HepG2 (cell line): ENCODE measurements at regions not wholly inside any gene's neighbourhood (a gene's known extent, or its start where the extent isn't known, plus 50 kb on each side); places are given as distances from the start of the nearest gene placed in this dataset.

Experiments used
- ATAC-seq: fragments of 200-7000 bp; cut with Tn5 transposase; 3 replicates; pipeline ENCODE4 v1.9.1; 2020; ENCODE audit warnings: mild to moderate bottlenecking, moderate library complexity
- BruUV-seq: library from RNA; stranded (reverse); fragments of 400-500 nt; replicated peaks from 2 replicates; lab custom pipeline; 2021; lab: Mats Ljungman, UMichigan
- CTCF ChIA-PET: fragments of 300-600 bp; formaldehyde crosslinking; extraction: SDS; loops from one replicate; lab custom pipeline; 2021; ENCODE audit warnings: low total read pairs, inconsistent platforms, low intra/inter-chr PET ratio; lab: Yijun Ruan, JAX
- POLR2A ChIA-PET: fragments of 350-600 bp; sonication (Branson Sonifier 250); formaldehyde crosslinking; loops from one replicate; lab custom pipeline; 2020; ENCODE audit warnings: antibody characterized with exemption, inconsistent platforms; lab: Yijun Ruan, JAX
- DNase-seq: peaks from one replicate; pipeline ENCODE4 v3.0.0-alpha.2; 2015; ENCODE audit warnings: low spot score
- FAIRE-seq: peaks from 3 replicates; lab custom pipeline; 2011; peaks lifted over from hg19 to GRCh38; lab: Jason Lieb, UNC
- H2AFZ ChIP-seq: one replicate; pipeline ENCODE4 v1.6.1; 2011; ENCODE audit warnings: low read length, inconsistent platforms
- H3K27ac ChIP-seq: fragments of 300-600 bp; 3 replicates; pipeline ENCODE4 v1.8.0; 2011; ENCODE audit warnings: mixed run types, mild to moderate bottlenecking, mixed read lengths, low read length, inconsistent platforms; ENCODE audit not compliant: insufficient read depth; ENCODE audit errors: extremely low read length
- H3K27me3 ChIP-seq, 2 experiments: fragments of 200-600 bp in 1 of 2; 2 replicates in 1 of 2; 3 replicates in 1 of 2; pipeline versions ENCODE4 v1.6.0 to v1.8.0; 2011; ENCODE audit warnings: low read length in 2 of 2, mild to moderate bottlenecking in 2 of 2, moderate library complexity in 2 of 2, inconsistent platforms in 1 of 2; ENCODE audit not compliant: insufficient read depth in 2 of 2, control insufficient read depth in 1 of 2
- H3K36me3 ChIP-seq, 2 experiments: fragments of 200-600 bp in 1 of 2; replicated peaks in 1 of 2; 2 replicates in 1 of 2; 3 replicates in 1 of 2; pipeline versions ENCODE4 v1.5.1 to v1.8.0; 2011; ENCODE audit warnings: low read length in 2 of 2, inconsistent platforms in 1 of 2; ENCODE audit not compliant: insufficient read depth in 2 of 2, control insufficient read depth in 1 of 2
- H3K4me1 ChIP-seq: 2 replicates; pipeline ENCODE4 v1.5.1; 2012; ENCODE audit warnings: low read length, inconsistent platforms; ENCODE audit not compliant: insufficient read depth
- H3K4me2 ChIP-seq: 2 replicates; pipeline ENCODE4 v1.6.0; 2011; ENCODE audit warnings: low read depth, low read length, inconsistent platforms
- H3K4me3 ChIP-seq, 3 experiments: fragments of 200-600 bp in 1 of 3; sonication (generic), shearing (Covaris generic) in 1 of 3; replicated peaks in 1 of 3; 2 replicates each; pipeline ENCODE4 v1.5.1; 2011 to 2016; ENCODE audit warnings: low read length in 3 of 3, inconsistent platforms in 2 of 3, low read depth in 2 of 3, mild to moderate bottlenecking in 2 of 3, control low read depth in 1 of 3, mixed read lengths in 1 of 3; ENCODE audit not compliant: insufficient read depth in 1 of 3
- H3K79me2 ChIP-seq: one replicate; pipeline ENCODE4 v1.6.1; 2011; ENCODE audit warnings: low read length, inconsistent platforms; ENCODE audit not compliant: insufficient read depth
- H3K9ac ChIP-seq: 2 replicates; pipeline ENCODE4 v1.6.0; 2011; ENCODE audit warnings: mild to moderate bottlenecking, low read depth, low read length, inconsistent platforms; ENCODE audit not compliant: insufficient read depth
- H3K9me3 ChIP-seq: 2 replicates; pipeline ENCODE4 v1.5.1; 2012; ENCODE audit warnings: mild to moderate bottlenecking, low read length
- H4K20me1 ChIP-seq: 2 replicates; pipeline ENCODE4 v1.6.0; 2011; ENCODE audit warnings: inconsistent platforms, mild to moderate bottlenecking, low read length, moderate library complexity; ENCODE audit not compliant: insufficient read depth
- ELF4 ChIP-seq: sonication (generic); formaldehyde crosslinking; IDR thresholded peaks from 2 replicates; pipeline ENCODE4 v1.5.0; 2020; ENCODE audit warnings: missing genetic modification reagents, mild to moderate bottlenecking, moderate library complexity, borderline replicate concordance
- KLF6 ChIP-seq: IDR thresholded peaks from 2 replicates; pipeline ENCODE4 v1.8.0; 2016; ENCODE audit warnings: missing biosample characterization, missing genetic modification reagents
- PAWR ChIP-seq: sonication (generic); formaldehyde crosslinking; IDR thresholded peaks from 2 replicates; pipeline ENCODE4 v1.4.0; 2020; ENCODE audit warnings: missing genetic modification reagents, mild to moderate bottlenecking, borderline replicate concordance
- SKI ChIP-seq: fragments of 450-650 bp; IDR thresholded peaks from one replicate; pipeline ENCODE4 v1.6.1; 2018; ENCODE audit warnings: mild to moderate bottlenecking; ENCODE audit not compliant: partially characterized antibody
- TCF12 ChIP-seq, 2 experiments: fragments of 450-650 bp in 1 of 2; sonication (generic) in 1 of 2; formaldehyde crosslinking in 1 of 2; IDR thresholded peaks; 2 replicates each; pipeline versions ENCODE4 v1.6.1 to v1.8.0; 2017 to 2022; ENCODE audit warnings: antibody characterized with exemption in 1 of 2, mild to moderate bottlenecking in 1 of 2, missing genetic modification reagents in 1 of 2, moderate library complexity in 1 of 2
- TCF7L2 ChIP-seq: IDR thresholded peaks from 2 replicates; pipeline ENCODE4 v1.6.1; 2011; ENCODE audit warnings: mild to moderate bottlenecking, low read depth, low read length, moderate library complexity
- XBP1 ChIP-seq: sonication (generic); formaldehyde crosslinking; IDR thresholded peaks from 2 replicates; pipeline ENCODE4 v1.5.0; 2020; ENCODE audit warnings: missing genetic modification reagents
- ZNF256 ChIP-seq: sonication (generic); formaldehyde crosslinking; conservative IDR thresholded peaks from 2 replicates; pipeline ENCODE4 v1.4.0; 2020; ENCODE audit warnings: missing genetic modification reagents
- ZNF333 ChIP-seq: sonication (generic); formaldehyde crosslinking; IDR thresholded peaks from 2 replicates; pipeline ENCODE4 v1.4.0; 2020; ENCODE audit warnings: mild to moderate bottlenecking, missing genetic modification reagents, borderline replicate concordance
- ZNF556 ChIP-seq: sonication (generic); formaldehyde crosslinking; IDR thresholded peaks from 2 replicates; pipeline ENCODE4 v1.4.0; 2020; ENCODE audit warnings: mild to moderate bottlenecking, missing genetic modification reagents, borderline replicate concordance
- ZNF615 ChIP-seq: sonication (generic); formaldehyde crosslinking; IDR thresholded peaks from 2 replicates; pipeline ENCODE4 v1.5.0; 2020; ENCODE audit warnings: mild to moderate bottlenecking, missing genetic modification reagents, borderline replicate concordance
- ZNF747 ChIP-seq: sonication (generic); formaldehyde crosslinking; IDR thresholded peaks from 2 replicates; pipeline ENCODE4 v1.8.1; 2023; ENCODE audit warnings: missing genetic modification reagents, mild to moderate bottlenecking, borderline replicate concordance
- WGBS: methylation state at CpG from one replicate; pipeline ENCODE4 v1.1.6; 2017; ENCODE audit warnings: low lambda C conversion rate; 5-methylcytosine and 5-hydroxymethylcytosine counted together
- in situ Hi-C: cut with HindIII; loops from 2 replicates; pipeline ENCODE4 v1.10.0; 2017; ENCODE audit warnings: low pct_unique_long_range_greater_than_20kb; ENCODE audit not compliant: extremely low pct_ligation_motif_present
- intact Hi-C: fragments of 100-400 bp; cut with micrococcal nuclease; formaldehyde crosslinking; loops from one replicate; pipeline ENCODE4 v1.10.0; 2022; ENCODE audit not compliant: unreplicated experiment
- TF ChIP-seq, protein P1 (sequence below): sonication (generic); formaldehyde crosslinking; IDR thresholded peaks from 2 replicates; pipeline ENCODE4 v1.8.1; 2023; ENCODE audit warnings: mild to moderate bottlenecking, missing genetic modification reagents, borderline replicate concordance
- TF ChIP-seq, protein P2 (sequence below): sonication (generic); formaldehyde crosslinking; IDR thresholded peaks from 2 replicates; pipeline ENCODE4 v1.4.0; 2020; ENCODE audit warnings: missing genetic modification reagents; ENCODE audit errors: not compliant biosample characterization
- TF ChIP-seq, protein P3 (sequence below): sonication (generic); formaldehyde crosslinking; IDR thresholded peaks from 2 replicates; pipeline ENCODE4 v1.5.0; 2020; ENCODE audit warnings: missing genetic modification reagents
- TF ChIP-seq, protein P4 (sequence below): sonication (generic); formaldehyde crosslinking; IDR thresholded peaks from 2 replicates; pipeline ENCODE4 v1.4.0; 2020; ENCODE audit warnings: missing genetic modification reagents, borderline replicate concordance

DNA sequence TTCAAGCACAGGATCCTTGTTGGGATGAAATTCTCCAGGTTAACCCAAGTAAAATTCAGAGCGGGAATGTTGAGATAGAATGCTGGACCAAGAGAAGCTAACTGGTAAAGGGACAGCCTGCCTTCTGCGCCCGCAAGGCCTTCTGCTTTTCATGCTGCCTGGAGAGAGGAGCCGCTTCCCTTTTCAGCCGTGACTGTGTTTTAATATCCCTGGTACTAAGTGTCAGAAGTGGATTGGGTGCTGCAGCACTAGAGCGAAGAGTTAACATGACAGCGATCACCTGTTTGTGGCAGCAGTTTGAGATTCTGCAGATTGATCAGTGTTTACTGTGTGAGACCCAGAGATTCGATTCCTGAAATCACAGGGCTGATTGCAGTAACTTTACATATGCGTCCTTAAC, 197.4 kb upstream of the ZNF536 start:
- H4K20me1 ChIP-seq: no peaks in the 10 kb centered on the region

More for the DNA sequence above, 197.4 kb upstream of the ZNF536 start:
- WGBS: 40% methylated on average over 9 of the region's 9 CpGs
- ATAC-seq (no peak), DNase-seq (no peak), FAIRE-seq (no peak)
- Histone ChIP-seq H3K9ac (no peak overlapping the region), H3K4me1 (no peaks in the 10 kb centered on the region), H3K36me3 (no peaks in the 10 kb centered on the region), H3K4me3 (no peak overlapping the region), H3K27ac (no peak overlapping the region), H3K4me2 (no peak overlapping the region), H2AFZ (no peak overlapping the region), H3K79me2 (no peaks in the 10 kb centered on the region), H3K27me3 (peaks cover 1 to 10% of the 10 kb centered on the region in 2 experiments; a peak in 2 of 5 replicates), H3K9me3 (no peaks in the 10 kb centered on the region)
- TF ChIP-seq PAWR (CRISPR knock-in tag) (no peak), ZNF615 (CRISPR knock-in tag) (no peak), TCF12 (IDR thresholded peaks at IDR 0.05) (no peak), TCF12 (CRISPR knock-in tag; IDR thresholded peaks at IDR 0.05) (no peak), SKI (no peak), ZNF747 (CRISPR knock-in tag) (no peak), XBP1 (CRISPR knock-in tag) (no peak), ELF4 (no peak), ZNF333 (CRISPR knock-in tag) (no peak), KLF6 (CRISPR knock-in tag) (no peak), ZNF256 (CRISPR knock-in tag) (no peak), TCF7L2 (no peak), ZNF556 (no peak)
- TF ChIP-seq, protein P1, sequence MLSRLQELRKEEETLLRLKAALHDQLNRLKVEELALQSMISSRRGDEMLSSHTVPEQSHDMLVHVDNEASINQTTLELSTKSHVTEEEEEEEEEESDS (CRISPR knock-in tag): no peak
- TF ChIP-seq, protein P2, sequence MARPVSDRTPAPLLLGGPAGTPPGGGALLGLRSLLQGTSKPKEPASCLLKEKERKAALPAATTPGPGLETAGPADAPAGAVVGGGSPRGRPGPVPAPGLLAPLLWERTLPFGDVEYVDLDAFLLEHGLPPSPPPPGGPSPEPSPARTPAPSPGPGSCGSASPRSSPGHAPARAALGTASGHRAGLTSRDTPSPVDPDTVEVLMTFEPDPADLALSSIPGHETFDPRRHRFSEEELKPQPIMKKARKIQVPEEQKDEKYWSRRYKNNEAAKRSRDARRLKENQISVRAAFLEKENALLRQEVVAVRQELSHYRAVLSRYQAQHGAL (CRISPR knock-in tag): no peak
- TF ChIP-seq, protein P3, sequence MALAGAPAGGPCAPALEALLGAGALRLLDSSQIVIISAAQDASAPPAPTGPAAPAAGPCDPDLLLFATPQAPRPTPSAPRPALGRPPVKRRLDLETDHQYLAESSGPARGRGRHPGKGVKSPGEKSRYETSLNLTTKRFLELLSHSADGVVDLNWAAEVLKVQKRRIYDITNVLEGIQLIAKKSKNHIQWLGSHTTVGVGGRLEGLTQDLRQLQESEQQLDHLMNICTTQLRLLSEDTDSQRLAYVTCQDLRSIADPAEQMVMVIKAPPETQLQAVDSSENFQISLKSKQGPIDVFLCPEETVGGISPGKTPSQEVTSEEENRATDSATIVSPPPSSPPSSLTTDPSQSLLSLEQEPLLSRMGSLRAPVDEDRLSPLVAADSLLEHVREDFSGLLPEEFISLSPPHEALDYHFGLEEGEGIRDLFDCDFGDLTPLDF (CRISPR knock-in tag): no peak
- TF ChIP-seq, protein P4, sequence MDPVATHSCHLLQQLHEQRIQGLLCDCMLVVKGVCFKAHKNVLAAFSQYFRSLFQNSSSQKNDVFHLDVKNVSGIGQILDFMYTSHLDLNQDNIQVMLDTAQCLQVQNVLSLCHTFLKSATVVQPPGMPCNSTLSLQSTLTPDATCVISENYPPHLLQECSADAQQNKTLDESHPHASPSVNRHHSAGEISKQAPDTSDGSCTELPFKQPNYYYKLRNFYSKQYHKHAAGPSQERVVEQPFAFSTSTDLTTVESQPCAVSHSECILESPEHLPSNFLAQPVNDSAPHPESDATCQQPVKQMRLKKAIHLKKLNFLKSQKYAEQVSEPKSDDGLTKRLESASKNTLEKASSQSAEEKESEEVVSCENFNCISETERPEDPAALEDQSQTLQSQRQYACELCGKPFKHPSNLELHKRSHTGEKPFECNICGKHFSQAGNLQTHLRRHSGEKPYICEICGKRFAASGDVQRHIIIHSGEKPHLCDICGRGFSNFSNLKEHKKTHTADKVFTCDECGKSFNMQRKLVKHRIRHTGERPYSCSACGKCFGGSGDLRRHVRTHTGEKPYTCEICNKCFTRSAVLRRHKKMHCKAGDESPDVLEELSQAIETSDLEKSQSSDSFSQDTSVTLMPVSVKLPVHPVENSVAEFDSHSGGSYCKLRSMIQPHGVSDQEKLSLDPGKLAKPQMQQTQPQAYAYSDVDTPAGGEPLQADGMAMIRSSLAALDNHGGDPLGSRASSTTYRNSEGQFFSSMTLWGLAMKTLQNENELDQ (CRISPR knock-in tag): no peak
- POLR2A ChIA-PET: no interaction called here
- CTCF ChIA-PET: no interaction called here
- in situ Hi-C loops: no loop called here
- intact Hi-C loops: no loop called here
- no TSS peak for BruUV-seq
